Fibroblast of villous mesenchyme (primary cell): ENCODE measurements at regions not wholly inside any gene's neighbourhood (a gene's known extent, or its start where the extent isn't known, plus 50 kb on each side); places are given as distances from the start of the nearest gene placed in this dataset.

Experiments used
- DNase-seq: peaks from one replicate; pipeline ENCODE4 v3.0.0-alpha.2; 2010; ENCODE audit warnings: low read depth
- H3K4me3 ChIP-seq: 2 replicates; pipeline ENCODE4 v1.5.1; 2011; ENCODE audit warnings: low read depth, mild to moderate bottlenecking, low read length
- TF ChIP-seq, protein P1 (sequence below): IDR thresholded peaks from 2 replicates; pipeline ENCODE4 v1.5.1; 2012; ENCODE audit warnings: low read depth, mild to moderate bottlenecking, low read length; ENCODE audit not compliant: insufficient read depth

DNA sequence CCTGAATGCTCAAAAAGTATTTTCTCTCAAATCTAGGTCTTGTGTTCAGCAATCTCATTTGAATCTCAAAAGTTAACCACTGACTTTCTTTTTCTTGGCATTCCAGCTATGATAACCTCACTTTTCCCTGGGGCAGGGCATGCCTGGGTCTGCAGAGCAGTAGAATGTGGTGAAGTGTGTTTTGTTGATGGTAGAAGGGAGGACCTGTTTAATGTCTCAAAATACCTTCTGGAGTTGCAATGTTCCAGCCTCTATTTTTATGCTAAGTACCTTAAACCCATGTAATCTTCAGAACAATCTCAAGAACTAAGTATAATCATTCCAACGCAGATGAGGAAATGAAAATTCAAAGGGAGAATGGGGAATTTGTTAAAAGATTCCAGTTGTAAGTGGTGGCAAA, 82.1 kb upstream of the FUT8 start:
- TF ChIP-seq, protein P1, sequence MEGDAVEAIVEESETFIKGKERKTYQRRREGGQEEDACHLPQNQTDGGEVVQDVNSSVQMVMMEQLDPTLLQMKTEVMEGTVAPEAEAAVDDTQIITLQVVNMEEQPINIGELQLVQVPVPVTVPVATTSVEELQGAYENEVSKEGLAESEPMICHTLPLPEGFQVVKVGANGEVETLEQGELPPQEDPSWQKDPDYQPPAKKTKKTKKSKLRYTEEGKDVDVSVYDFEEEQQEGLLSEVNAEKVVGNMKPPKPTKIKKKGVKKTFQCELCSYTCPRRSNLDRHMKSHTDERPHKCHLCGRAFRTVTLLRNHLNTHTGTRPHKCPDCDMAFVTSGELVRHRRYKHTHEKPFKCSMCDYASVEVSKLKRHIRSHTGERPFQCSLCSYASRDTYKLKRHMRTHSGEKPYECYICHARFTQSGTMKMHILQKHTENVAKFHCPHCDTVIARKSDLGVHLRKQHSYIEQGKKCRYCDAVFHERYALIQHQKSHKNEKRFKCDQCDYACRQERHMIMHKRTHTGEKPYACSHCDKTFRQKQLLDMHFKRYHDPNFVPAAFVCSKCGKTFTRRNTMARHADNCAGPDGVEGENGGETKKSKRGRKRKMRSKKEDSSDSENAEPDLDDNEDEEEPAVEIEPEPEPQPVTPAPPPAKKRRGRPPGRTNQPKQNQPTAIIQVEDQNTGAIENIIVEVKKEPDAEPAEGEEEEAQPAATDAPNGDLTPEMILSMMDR: no peak
- H3K4me3 ChIP-seq: no peak overlapping the region
- peak; percentile 43 for DNase-seq

DNA sequence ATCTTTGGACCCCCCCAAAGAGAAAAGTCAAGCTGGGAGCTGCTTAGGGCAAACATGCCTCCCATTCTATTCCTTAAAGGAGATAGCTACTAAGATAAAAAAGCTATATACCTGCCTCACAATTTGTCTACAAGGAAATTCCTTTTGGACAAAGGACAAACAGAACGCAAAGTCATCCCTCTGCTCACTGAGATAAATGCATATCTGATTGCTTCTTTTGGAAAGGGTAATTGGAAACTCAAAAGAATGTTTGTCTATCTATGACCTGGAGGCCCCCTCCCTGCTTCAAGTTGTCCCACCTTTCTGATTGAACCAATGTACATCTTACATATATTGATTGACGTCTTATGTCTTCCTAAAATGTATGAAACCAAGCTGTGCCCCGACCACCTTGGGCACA, 80.9 kb upstream of the FUT8 start:
- no peak overlapping the region for H3K4me3 ChIP-seq
- no peak for DNase-seq
- TF ChIP-seq, protein P1: no peak

DNA sequence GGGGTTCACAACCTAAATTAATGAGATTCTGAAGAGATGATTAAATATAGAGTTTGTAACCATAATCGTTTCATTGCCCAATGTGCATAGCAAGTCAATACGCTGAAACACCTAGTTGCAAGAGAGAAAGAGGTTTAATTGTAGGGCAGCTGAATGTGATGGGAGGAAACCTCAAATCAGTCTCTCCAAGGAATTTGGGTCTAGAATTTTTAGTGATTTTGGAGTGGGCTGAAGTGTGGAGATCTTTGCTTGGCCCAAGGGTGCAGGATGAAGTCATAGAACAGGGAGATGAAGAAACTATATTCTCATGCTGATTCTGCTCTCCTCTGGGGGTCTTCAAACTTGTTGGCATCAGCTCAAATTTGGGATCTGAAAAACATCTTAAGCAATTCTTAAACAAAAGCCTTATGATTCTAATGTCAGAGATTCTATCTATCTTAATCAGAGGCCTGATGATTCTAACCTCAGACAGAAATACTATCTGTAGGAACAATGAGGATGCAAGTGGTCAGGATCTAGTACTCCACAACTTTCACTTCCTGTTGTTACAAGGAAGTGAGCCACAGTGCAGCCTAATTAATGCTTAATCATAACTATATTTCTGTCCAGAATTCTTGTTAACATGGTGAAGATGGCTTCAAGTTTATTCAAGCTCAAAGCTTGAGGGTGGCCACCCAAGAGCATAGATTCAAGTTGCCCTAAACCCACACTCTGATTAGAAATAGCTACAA, 80.2 kb upstream of the FUT8 start:
- no peak for DNase-seq
- TF ChIP-seq, protein P1: no peak
- no peak overlapping the region for H3K4me3 ChIP-seq

DNA sequence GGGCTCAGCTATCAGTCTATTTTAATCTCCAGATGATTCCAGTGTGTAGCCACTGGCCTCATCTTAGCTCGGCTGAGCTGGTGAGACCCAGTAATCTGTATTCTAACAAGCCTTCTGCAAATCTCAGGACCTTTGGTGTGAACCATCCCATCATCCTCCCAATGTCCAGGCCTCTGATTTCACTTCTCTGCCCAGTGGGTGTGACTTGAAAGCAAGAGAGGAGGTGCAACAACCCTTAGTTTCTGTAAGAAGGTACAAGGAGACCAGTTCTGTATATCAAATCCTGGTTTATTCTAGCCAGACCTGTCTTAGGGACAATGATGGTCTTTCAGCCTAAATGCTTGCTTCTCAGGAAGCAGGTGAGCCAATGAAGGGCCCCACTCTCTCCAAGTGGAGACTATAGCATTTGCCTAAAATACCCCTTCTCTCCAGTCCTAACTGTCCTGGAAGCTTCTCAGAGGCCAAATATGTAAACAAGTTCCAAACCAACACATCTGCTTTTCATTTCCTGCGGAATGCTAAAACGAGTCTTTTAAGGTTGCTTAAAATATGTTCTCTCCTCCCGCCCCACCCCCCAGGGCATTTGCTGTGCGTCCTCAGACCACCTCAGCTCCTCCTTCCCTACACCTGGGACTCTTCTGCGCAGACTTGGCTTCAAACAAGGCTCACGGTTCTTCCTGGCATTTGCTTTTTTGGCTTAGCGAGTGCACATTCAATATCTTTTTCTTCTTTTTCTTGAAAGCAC, 78.4 kb upstream of the FUT8 start:
- H3K4me3 ChIP-seq: no peak overlapping the region
- DNase-seq: peak; percentile 90
- TF ChIP-seq, protein P1: no peak

DNA sequence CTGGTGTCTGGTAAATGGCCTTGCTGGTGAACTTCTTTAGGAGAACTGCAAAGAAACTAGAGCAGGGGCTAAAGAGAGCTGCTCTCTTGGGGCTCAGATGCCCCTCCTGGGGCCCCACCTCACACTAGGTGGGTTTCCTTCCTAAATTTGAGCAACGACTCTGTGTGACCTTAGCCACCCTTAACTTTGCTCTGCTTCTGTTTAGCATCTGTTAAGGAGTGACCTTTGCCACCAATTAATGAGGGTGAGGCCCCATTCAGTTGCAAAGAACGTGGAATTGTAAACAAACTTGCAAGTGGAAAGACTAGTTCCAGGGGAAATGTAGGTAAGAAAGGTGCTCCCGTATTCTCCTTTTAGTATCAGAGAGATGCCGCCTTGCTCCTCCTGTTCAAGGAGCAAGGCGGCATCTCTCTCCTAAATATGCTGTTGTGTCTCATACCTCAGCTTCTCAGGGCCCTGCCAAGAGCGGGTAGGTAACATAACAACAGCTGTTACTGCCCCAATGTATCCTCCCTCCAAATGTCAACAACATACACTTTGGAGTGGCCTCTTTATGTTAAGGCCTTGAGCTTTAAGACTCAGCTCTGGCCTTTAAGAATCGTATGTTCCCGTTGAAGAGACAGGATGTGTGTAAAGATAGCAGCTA, 77.6 kb upstream of the FUT8 start:
- peak; percentile 77 for DNase-seq
- no peak overlapping the region for H3K4me3 ChIP-seq
- TF ChIP-seq, protein P1: no peak

DNA sequence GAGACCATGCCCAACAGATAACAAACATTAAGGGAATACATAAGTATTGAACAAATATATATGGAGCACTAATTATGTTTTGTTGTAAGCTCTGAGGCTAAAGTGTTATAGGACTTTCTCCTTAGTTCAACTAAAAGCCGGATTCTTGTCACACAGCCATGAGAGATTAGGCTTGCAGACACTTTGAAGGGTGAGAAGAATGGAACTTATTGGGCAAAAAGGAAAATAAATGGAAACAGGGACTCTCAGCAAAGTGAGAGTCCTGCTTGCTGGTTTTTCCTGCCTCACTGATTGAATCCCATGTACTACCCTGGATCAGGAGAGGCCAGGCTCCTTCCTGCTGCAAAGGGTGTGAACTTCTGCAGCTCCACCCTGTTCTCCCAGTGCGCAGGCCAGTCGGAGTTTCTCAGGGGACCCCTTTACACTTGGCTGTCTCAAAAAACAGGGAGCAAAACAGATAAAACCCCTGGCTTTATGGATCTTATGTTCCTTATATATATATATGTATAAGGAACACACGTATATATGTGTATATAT, 77.1 kb upstream of the FUT8 start:
- TF ChIP-seq, protein P1: no peak
- no peak for DNase-seq
- no peak overlapping the region for H3K4me3 ChIP-seq
